Natural killer cell treated with Interleukin-12 subunit alpha and Interleukin-12 subunit beta and Interleukin-15 and Interleukin-18, amount 100 ng/mL, for 72 hours (primary cell): ENCODE measurements at regions not wholly inside any gene's neighbourhood (a gene's known extent, or its start where the extent isn't known, plus 50 kb on each side); places are given as distances from the start of the nearest gene placed in this dataset.
"Not testable (repeated sequence)": the region's sequence is repeated elsewhere in the genome, so short reads cannot be mapped to it uniquely, and the experiment has no call there.

Source experiments
- ATAC-seq, 2 donors: fragments of 150-1000 bp; cut with Tn5 transposase in 1 of 2; sonication (Bioruptor Pico), chemical (Tn5 transposase) in 1 of 2; 2 replicates each; pipeline ENCODE4 v1.10.0; 2021
- DNase-seq: peaks from one replicate; pipeline ENCODE4 v3.0.0; 2022; ENCODE audit warnings: low spot score
- H3K27ac Mint-ChIP-seq, 2 donors: 1 replicate in 1 of 2; 2 replicates in 1 of 2; pipeline ENCODE4 v1.8.0; 2022; ENCODE audit warnings: mixed read lengths in 2 of 2, mild to moderate bottlenecking in 1 of 2, moderate library complexity in 1 of 2
- H3K27me3 Mint-ChIP-seq, 2 donors: 1 replicate in 1 of 2; 2 replicates in 1 of 2; pipeline ENCODE4 v1.8.0; 2022; ENCODE audit warnings: mixed read lengths in 2 of 2
- H3K36me3 Mint-ChIP-seq: one replicate; pipeline ENCODE4 v1.8.0; 2022; ENCODE audit warnings: mixed read lengths
- H3K4me1 Mint-ChIP-seq, 2 donors: 1 replicate in 1 of 2; 2 replicates in 1 of 2; pipeline ENCODE4 v1.8.0; 2022; ENCODE audit warnings: low read depth in 2 of 2, mixed read lengths in 2 of 2, mild to moderate bottlenecking in 1 of 2
- H3K4me3 Mint-ChIP-seq: one replicate; pipeline ENCODE4 v1.8.0; 2022; ENCODE audit warnings: mixed read lengths
- H3K9me3 Mint-ChIP-seq: 2 replicates; pipeline ENCODE4 v1.8.0; 2022; ENCODE audit warnings: mixed read lengths

GRCh38 chr5:36766981-36767380 is 109.6 kb upstream of the NIPBL start:
- Mint-ChIP-seq H3K4me1 (no peaks in the 10 kb centered on the region), H3K36me3 (no peaks in the 10 kb centered on the region), H3K4me3 (no peak overlapping the region), H3K9me3 (no peaks in the 10 kb centered on the region), H3K27ac (no peak overlapping the region), H3K27me3 (peaks cover 10 to 37% of the 10 kb centered on the region in 2 donors)
- DNase-seq = no peak
- no peak for ATAC-seq

GRCh38 chr5:36768450-36768849 is 108.1 kb upstream of the NIPBL start:
- ATAC-seq (no peak), DNase-seq (no peak)
- no peak overlapping the region for H3K4me3 Mint-ChIP-seq
- H3K9me3 Mint-ChIP-seq = no peaks in the 10 kb centered on the region
- no peaks in the 10 kb centered on the region for H3K4me1 Mint-ChIP-seq
- no peaks in the 10 kb centered on the region for H3K36me3 Mint-ChIP-seq
- H3K27ac Mint-ChIP-seq = no peak overlapping the region
- peaks cover 13 to 26% of the 10 kb centered on the region in 2 donors for H3K27me3 Mint-ChIP-seq

GRCh38 chr5:36769129-36769770 is 107.3 kb upstream of the NIPBL start:
- H3K4me3 Mint-ChIP-seq = no peak overlapping the region
- no peak for ATAC-seq
- H3K36me3 Mint-ChIP-seq = no peaks in the 10 kb centered on the region
- H3K27me3 Mint-ChIP-seq = peaks cover 13 to 21% of the 10 kb centered on the region in 2 donors
- no peak for DNase-seq
- H3K9me3 Mint-ChIP-seq = no peaks in the 10 kb centered on the region
- H3K27ac Mint-ChIP-seq = no peak overlapping the region
- H3K4me1 Mint-ChIP-seq = no peaks in the 10 kb centered on the region

GRCh38 chr5:36770125-36770524 is 106.4 kb upstream of the NIPBL start:
- Mint-ChIP-seq H3K4me1 (no peaks in the 10 kb centered on the region), H3K4me3 (no peak overlapping the region), H3K27me3 (peaks cover 13 to 21% of the 10 kb centered on the region in 2 donors), H3K36me3 (no peaks in the 10 kb centered on the region), H3K9me3 (no peaks in the 10 kb centered on the region), H3K27ac (no peak overlapping the region)
- no peak for ATAC-seq
- no peak for DNase-seq

GRCh38 chr5:36772276-36773140 is 104.1 kb upstream of the NIPBL start:
- Mint-ChIP-seq H3K27me3 (peaks cover 15 to 16% of the 10 kb centered on the region in 2 donors), H3K27ac (no peak overlapping the region), H3K36me3 (no peaks in the 10 kb centered on the region), H3K4me3 (no peak overlapping the region), H3K9me3 (no peaks in the 10 kb centered on the region), H3K4me1 (no peaks in the 10 kb centered on the region)
- no peak for DNase-seq
- no peak for ATAC-seq

- no peaks in the 10 kb centered on the region for H3K9me3 Mint-ChIP-seq
- peaks cover 12 to 17% of the 10 kb centered on the region in 2 donors for H3K27me3 Mint-ChIP-seq
- no peak for DNase-seq
- no peak overlapping the region for H3K4me3 Mint-ChIP-seq
- no peaks in the 10 kb centered on the region for H3K4me1 Mint-ChIP-seq
- no peak for ATAC-seq
- no peak overlapping the region for H3K27ac Mint-ChIP-seq
- H3K36me3 Mint-ChIP-seq = no peaks in the 10 kb centered on the region
Measured at GRCh38 chr5:36777105-36777757, 99.3 kb upstream of the NIPBL start.

GRCh38 chr5:36778336-36778735 is 98.2 kb upstream of the NIPBL start:
- Mint-ChIP-seq H3K27me3 (peaks cover 9 to 17% of the 10 kb centered on the region in 2 donors), H3K4me1 (no peaks in the 10 kb centered on the region), H3K27ac (no peak overlapping the region), H3K9me3 (no peaks in the 10 kb centered on the region), H3K4me3 (no peak overlapping the region), H3K36me3 (no peaks in the 10 kb centered on the region)
- no peak for DNase-seq
- no peak for ATAC-seq

- H3K36me3 Mint-ChIP-seq, H3K9me3 Mint-ChIP-seq, H3K27ac Mint-ChIP-seq, ATAC-seq, DNase-seq, H3K4me1 Mint-ChIP-seq, H3K4me3 Mint-ChIP-seq: not testable (repeated sequence)
- peaks cover 14 to 18% of the 10 kb centered on the region in 2 donors for H3K27me3 Mint-ChIP-seq
Measured at GRCh38 chr5:36782612-36783011, 94.0 kb upstream of the NIPBL start.

- no peak overlapping the region for H3K4me3 Mint-ChIP-seq
- peaks cover 15 to 22% of the 10 kb centered on the region in 2 donors for H3K27me3 Mint-ChIP-seq
- H3K9me3 Mint-ChIP-seq = no peaks in the 10 kb centered on the region
- DNase-seq (no peak), ATAC-seq (no peak)
- H3K36me3 Mint-ChIP-seq = no peaks in the 10 kb centered on the region
- H3K27ac Mint-ChIP-seq = no peak overlapping the region
- H3K4me1 Mint-ChIP-seq = no peaks in the 10 kb centered on the region
Measured at GRCh38 chr5:36786448-36787012, 90.0 kb upstream of the NIPBL start.

GRCh38 chr5:36787365-36788093 is 89.0 kb upstream of the NIPBL start:
- no peaks in the 10 kb centered on the region for H3K4me1 Mint-ChIP-seq
- no peak overlapping the region for H3K27ac Mint-ChIP-seq
- H3K9me3 Mint-ChIP-seq = no peaks in the 10 kb centered on the region
- DNase-seq (no peak), ATAC-seq (no peak)
- H3K4me3 Mint-ChIP-seq = no peak overlapping the region
- peaks cover 22 to 23% of the 10 kb centered on the region in 2 donors for H3K27me3 Mint-ChIP-seq
- H3K36me3 Mint-ChIP-seq = no peaks in the 10 kb centered on the region

GRCh38 chr5:36790847-36791246 is 85.7 kb upstream of the NIPBL start:
- no peak overlapping the region for H3K27ac Mint-ChIP-seq
- no peak for DNase-seq
- ATAC-seq = no peak
- no peak overlapping the region for H3K4me3 Mint-ChIP-seq
- H3K27me3 Mint-ChIP-seq = peaks cover 18 to 26% of the 10 kb centered on the region in 2 donors
- H3K36me3 Mint-ChIP-seq = no peaks in the 10 kb centered on the region
- H3K9me3 Mint-ChIP-seq = no peaks in the 10 kb centered on the region
- no peaks in the 10 kb centered on the region for H3K4me1 Mint-ChIP-seq

GRCh38 chr5:36792560-36793180 is 83.9 kb upstream of the NIPBL start:
- DNase-seq (no peak), ATAC-seq (no peak)
- peaks cover 18% of the 10 kb centered on the region in 2 donors for H3K27me3 Mint-ChIP-seq
- H3K27ac Mint-ChIP-seq = no peak overlapping the region
- H3K36me3 Mint-ChIP-seq = no peaks in the 10 kb centered on the region
- H3K9me3 Mint-ChIP-seq = no peaks in the 10 kb centered on the region
- H3K4me1 Mint-ChIP-seq = no peaks in the 10 kb centered on the region
- no peak overlapping the region for H3K4me3 Mint-ChIP-seq

- DNase-seq (no peak), ATAC-seq (no peak)
- no peaks in the 10 kb centered on the region for H3K9me3 Mint-ChIP-seq
- no peak overlapping the region for H3K27ac Mint-ChIP-seq
- peaks cover 18 to 19% of the 10 kb centered on the region in 2 donors for H3K27me3 Mint-ChIP-seq
- H3K36me3 Mint-ChIP-seq = no peaks in the 10 kb centered on the region
- no peak overlapping the region for H3K4me3 Mint-ChIP-seq
- no peaks in the 10 kb centered on the region for H3K4me1 Mint-ChIP-seq
Measured at GRCh38 chr5:36795366-36795765, 81.2 kb upstream of the NIPBL start.
